SK-N-SH (cell line): ENCODE measurements at regions not wholly inside any gene's neighbourhood (a gene's known extent, or its start where the extent isn't known, plus 50 kb on each side); places are given as distances from the start of the nearest gene placed in this dataset.
A peak's percentile ranks its signal among the peaks of the same experiment; 100 is the strongest.

ENCODE experiments used
- CTCF ChIA-PET: fragments of 300-600, 350-600 bp; formaldehyde crosslinking; extraction: SDS; loops from one replicate; lab custom pipeline; 2021; lab: Yijun Ruan, JAX
- POLR2A ChIA-PET: fragments of 350-600 bp; sonication (Branson Sonifier 250); formaldehyde crosslinking; extraction: SDS; loops from one replicate; lab custom pipeline; 2020; ENCODE audit warnings: antibody characterized with exemption, inconsistent platforms; lab: Yijun Ruan, JAX
- DNase-seq: peaks from one replicate; pipeline ENCODE4 v3.0.0; 2012
- H2AFZ ChIP-seq: fragments of 200-600 bp; sonication (generic); 2 replicates; pipeline ENCODE4 v1.8.1; 2016; ENCODE audit warnings: antibody characterized with exemption, mild to moderate bottlenecking, low read depth
- H3F3A ChIP-seq: fragments of 200-600 bp; sonication (generic); replicated peaks from 2 replicates; pipeline ENCODE3; 2016; ENCODE audit warnings: antibody characterized with exemption, mild to moderate bottlenecking; ENCODE audit not compliant: insufficient read depth
- H3K27ac ChIP-seq, 2 experiments: fragments of 200-500 bp in 1 of 2; fragments of 200-600 bp in 1 of 2; sonication (Bioruptor generic) in 1 of 2; sonication (generic), shearing (Covaris generic) in 1 of 2; 2 replicates each; pipeline versions ENCODE4 v1.5.1 to v1.6.1; 2014 to 2016; ENCODE audit warnings: low read depth in 2 of 2, inconsistent platforms in 1 of 2, low read length in 1 of 2, mild to moderate bottlenecking in 1 of 2, mixed read lengths in 1 of 2
- H3K27me3 ChIP-seq: fragments of 200-600 bp; sonication (generic), shearing (Covaris generic); 2 replicates; pipeline ENCODE4 v1.6.1; 2016; ENCODE audit warnings: mixed run types; ENCODE audit not compliant: insufficient read depth
- H3K36me3 ChIP-seq, 2 experiments: fragments of 200-500 bp in 1 of 2; fragments of 200-600 bp in 1 of 2; sonication (Bioruptor generic) in 1 of 2; sonication (generic) in 1 of 2; replicated peaks in 1 of 2; 2 replicates each; pipeline versions ENCODE3 to v1.5.1; 2014 to 2016; ENCODE audit warnings: low read length in 1 of 2, mild to moderate bottlenecking in 1 of 2; ENCODE audit not compliant: insufficient read depth in 2 of 2, control insufficient read depth in 1 of 2
- H3K4me1 ChIP-seq, 2 experiments: fragments of 200-500 bp in 1 of 2; fragments of 200-600 bp in 1 of 2; sonication (Bioruptor generic) in 1 of 2; sonication (generic), shearing (Covaris generic) in 1 of 2; 2 replicates each; pipeline versions ENCODE4 v1.5.1 to v1.6.1; 2014 to 2016; ENCODE audit warnings: low read depth in 1 of 2, low read length in 1 of 2, mixed run types in 1 of 2; ENCODE audit not compliant: insufficient read depth in 2 of 2, control insufficient read depth in 1 of 2
- H3K4me2 ChIP-seq: fragments of 200-600 bp; sonication (generic), shearing (Covaris generic); 2 replicates; pipeline ENCODE4 v1.6.1; 2017; ENCODE audit warnings: mixed run types
- H3K4me3 ChIP-seq, 2 experiments: fragments of 200-500 bp in 1 of 2; fragments of 200-600 bp in 1 of 2; sonication (Bioruptor generic) in 1 of 2; sonication (generic), shearing (Covaris generic) in 1 of 2; 2 replicates each; pipeline versions ENCODE4 v1.5.1 to v1.8.1; 2014 to 2016; ENCODE audit warnings: low read depth in 2 of 2, inconsistent platforms in 1 of 2, low read length in 1 of 2, mild to moderate bottlenecking in 1 of 2, mixed read lengths in 1 of 2, moderate library complexity in 1 of 2
- H3K79me2 ChIP-seq: fragments of 200-600 bp; sonication (generic); 2 replicates; pipeline ENCODE4 v1.8.1; 2017; ENCODE audit warnings: mild to moderate bottlenecking; ENCODE audit not compliant: insufficient read depth
- H3K9ac ChIP-seq: fragments of 200-600 bp; sonication (generic); 2 replicates; pipeline ENCODE4 v1.6.1; 2017; ENCODE audit warnings: mixed run types
- H3K9me2 ChIP-seq: fragments of 200-600 bp; sonication (generic); 2 replicates; pipeline ENCODE4 v1.6.1; 2017; ENCODE audit warnings: mixed run types
- H3K9me3 ChIP-seq: fragments of 200-600 bp; sonication (generic); 2 replicates; pipeline ENCODE4 v1.6.1; 2017; ENCODE audit warnings: mixed run types, mild to moderate bottlenecking, moderate library complexity
- H4K20me1 ChIP-seq: fragments of 200-600 bp; sonication (generic); 2 replicates; pipeline ENCODE4 v1.6.1; 2017; ENCODE audit warnings: mild to moderate bottlenecking, mixed run types; ENCODE audit not compliant: insufficient read depth
- ELF1 ChIP-seq: IDR thresholded peaks from 2 replicates; pipeline ENCODE4 v1.4.0; 2012
- FOSL2 ChIP-seq: IDR thresholded peaks from 2 replicates; pipeline ENCODE4 v1.4.0; 2012; ENCODE audit warnings: low read depth, mild to moderate bottlenecking, moderate library complexity, borderline replicate concordance
- FOXM1 ChIP-seq: IDR thresholded peaks from 2 replicates; pipeline ENCODE4 v1.4.0; 2012; ENCODE audit warnings: low read depth, mild to moderate bottlenecking
- GABPA ChIP-seq: IDR thresholded peaks from 2 replicates; pipeline ENCODE4 v1.4.0; 2012; ENCODE audit warnings: low read depth, mild to moderate bottlenecking
- GATA2 ChIP-seq: sonication (generic); formaldehyde crosslinking; IDR thresholded peaks from 2 replicates; pipeline ENCODE4 v1.5.0; 2020; ENCODE audit warnings: mild to moderate bottlenecking, missing genetic modification reagents
- POLR2AphosphoS5 ChIP-seq: IDR thresholded peaks from 2 replicates; pipeline ENCODE4 v1.6.1; 2012; ENCODE audit warnings: low read depth, low read length
- RAD21 ChIP-seq: IDR thresholded peaks from 2 replicates; pipeline ENCODE4 v1.6.1; 2012; ENCODE audit warnings: mild to moderate bottlenecking, low read length
- RCOR1 ChIP-seq: fragments of 150-350 bp; IDR thresholded peaks from 2 replicates; pipeline ENCODE4 v1.6.1; 2017; ENCODE audit warnings: antibody characterized with exemption, low read length
- SMC3 ChIP-seq: IDR thresholded peaks from 2 replicates; pipeline ENCODE4 v1.6.1; 2012; ENCODE audit warnings: low read depth, low read length, improper control_type of control experiment
- TAF1 ChIP-seq: IDR thresholded peaks from 2 replicates; pipeline ENCODE4 v1.6.1; 2012; ENCODE audit warnings: low read depth, mild to moderate bottlenecking, low read length, moderate library complexity, borderline replicate concordance
- TCF12 ChIP-seq: IDR thresholded peaks from 2 replicates; pipeline ENCODE4 v1.4.0; 2012
- ZBTB33 ChIP-seq: IDR thresholded peaks from 2 replicates; pipeline ENCODE4 v1.4.0; 2012; ENCODE audit warnings: low read depth, borderline replicate concordance
- WGBS: methylation state at CpG from one replicate; pipeline ENCODE4 v1.1.6; 2017; ENCODE audit warnings: low lambda C conversion rate; 5-methylcytosine and 5-hydroxymethylcytosine counted together
- TF ChIP-seq, protein P1 (sequence below): IDR thresholded peaks from 2 replicates; pipeline ENCODE4 v1.6.1; 2012; ENCODE audit warnings: mild to moderate bottlenecking, low read depth, low read length, moderate library complexity
- TF ChIP-seq, protein P2 (sequence below): IDR thresholded peaks from 2 replicates; pipeline ENCODE4 v1.4.0; 2012; ENCODE audit warnings: low read depth
- TF ChIP-seq, protein P3 (sequence below): fragments of 200-600 bp; sonication (generic); IDR thresholded peaks from 2 replicates; pipeline ENCODE4 v1.6.1; 2017; ENCODE audit warnings: antibody characterized with exemption, mild to moderate bottlenecking, moderate library complexity

DNA sequence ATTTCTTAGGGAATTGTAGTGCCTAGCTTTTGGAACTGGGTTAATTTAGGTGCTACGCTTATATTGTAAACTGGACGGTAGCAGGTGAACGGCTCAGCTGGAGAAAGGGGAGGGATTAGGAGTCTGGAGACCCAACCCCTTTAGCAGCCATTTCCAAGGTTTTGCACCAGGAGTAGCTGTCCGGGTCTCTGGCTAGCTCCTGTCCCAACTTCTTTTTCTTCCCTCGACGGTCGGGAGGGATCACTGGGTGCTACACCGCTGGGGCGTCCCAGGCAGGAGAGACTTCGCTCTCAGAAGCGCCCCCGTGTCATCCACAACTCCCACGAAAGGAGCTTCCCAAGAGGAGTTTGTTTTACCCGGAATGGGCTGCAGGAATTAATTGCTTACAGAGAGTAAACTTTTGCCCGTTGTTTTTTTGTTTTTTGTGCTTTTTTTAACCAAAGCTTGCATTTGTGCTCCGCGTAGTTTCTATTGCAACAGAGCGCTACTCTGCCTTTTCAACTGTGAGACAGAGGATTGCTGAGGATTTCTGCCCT is 1640.9 kb upstream of the C9orf72 start (continued):
- TF ChIP-seq, protein P1, sequence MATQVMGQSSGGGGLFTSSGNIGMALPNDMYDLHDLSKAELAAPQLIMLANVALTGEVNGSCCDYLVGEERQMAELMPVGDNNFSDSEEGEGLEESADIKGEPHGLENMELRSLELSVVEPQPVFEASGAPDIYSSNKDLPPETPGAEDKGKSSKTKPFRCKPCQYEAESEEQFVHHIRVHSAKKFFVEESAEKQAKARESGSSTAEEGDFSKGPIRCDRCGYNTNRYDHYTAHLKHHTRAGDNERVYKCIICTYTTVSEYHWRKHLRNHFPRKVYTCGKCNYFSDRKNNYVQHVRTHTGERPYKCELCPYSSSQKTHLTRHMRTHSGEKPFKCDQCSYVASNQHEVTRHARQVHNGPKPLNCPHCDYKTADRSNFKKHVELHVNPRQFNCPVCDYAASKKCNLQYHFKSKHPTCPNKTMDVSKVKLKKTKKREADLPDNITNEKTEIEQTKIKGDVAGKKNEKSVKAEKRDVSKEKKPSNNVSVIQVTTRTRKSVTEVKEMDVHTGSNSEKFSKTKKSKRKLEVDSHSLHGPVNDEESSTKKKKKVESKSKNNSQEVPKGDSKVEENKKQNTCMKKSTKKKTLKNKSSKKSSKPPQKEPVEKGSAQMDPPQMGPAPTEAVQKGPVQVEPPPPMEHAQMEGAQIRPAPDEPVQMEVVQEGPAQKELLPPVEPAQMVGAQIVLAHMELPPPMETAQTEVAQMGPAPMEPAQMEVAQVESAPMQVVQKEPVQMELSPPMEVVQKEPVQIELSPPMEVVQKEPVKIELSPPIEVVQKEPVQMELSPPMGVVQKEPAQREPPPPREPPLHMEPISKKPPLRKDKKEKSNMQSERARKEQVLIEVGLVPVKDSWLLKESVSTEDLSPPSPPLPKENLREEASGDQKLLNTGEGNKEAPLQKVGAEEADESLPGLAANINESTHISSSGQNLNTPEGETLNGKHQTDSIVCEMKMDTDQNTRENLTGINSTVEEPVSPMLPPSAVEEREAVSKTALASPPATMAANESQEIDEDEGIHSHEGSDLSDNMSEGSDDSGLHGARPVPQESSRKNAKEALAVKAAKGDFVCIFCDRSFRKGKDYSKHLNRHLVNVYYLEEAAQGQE = peak; percentile 70
- TF ChIP-seq RCOR1 = peak; percentile 38; the same call in 1 of the 2 replicates

DNA sequence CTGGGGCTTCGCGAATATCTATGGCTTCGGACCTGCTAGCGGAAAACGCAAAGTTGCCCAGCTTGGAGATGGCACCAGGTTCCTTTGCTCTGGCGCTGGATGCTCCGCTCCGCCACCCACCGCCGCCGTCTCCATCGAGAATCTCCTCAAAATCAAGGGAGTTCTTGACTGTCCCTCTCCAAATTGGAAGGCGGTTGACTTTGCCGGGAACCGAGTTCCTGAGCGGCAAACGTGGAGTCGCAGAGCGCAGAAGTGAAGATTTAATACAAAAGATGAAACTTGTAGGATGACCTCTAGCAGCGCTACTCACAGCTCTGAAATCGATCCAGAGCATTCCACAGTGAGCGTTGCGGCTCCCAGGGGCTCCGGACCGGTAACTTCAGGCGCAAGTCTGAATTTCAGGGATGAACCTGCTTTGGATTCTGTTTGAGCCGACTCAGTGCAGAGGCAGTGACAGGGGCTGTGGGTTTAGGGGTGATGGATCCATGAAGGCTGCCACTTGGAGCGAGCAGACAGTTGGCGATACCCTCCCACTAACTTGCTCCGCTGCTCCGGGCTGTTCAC is 1641.5 kb upstream of the C9orf72 start:
- no peaks in the 10 kb centered on the region for H3K36me3 ChIP-seq
- no peaks in the 10 kb centered on the region for H3K9me3 ChIP-seq
- WGBS = 2% methylated on average over 27 of the region's 31 CpGs
- H3K27me3 ChIP-seq = no peaks in the 10 kb centered on the region
- H3K9me2 ChIP-seq = no peaks in the 10 kb centered on the region
- peaks cover 6 to 16% of the 10 kb centered on the region in 2 experiments; a peak in 3 of 4 replicates for H3K4me1 ChIP-seq
- H3K9ac ChIP-seq = peak overlapping the region; percentile 72
- DNase-seq = peak; percentile 29
- peak overlapping the region; percentile 96 for H2AFZ ChIP-seq
- H4K20me1 ChIP-seq = peaks cover 15% of the 10 kb centered on the region
- peak overlapping the region; percentile 92 to 96 for H3K4me3 ChIP-seq
- TF ChIP-seq, protein P2, sequence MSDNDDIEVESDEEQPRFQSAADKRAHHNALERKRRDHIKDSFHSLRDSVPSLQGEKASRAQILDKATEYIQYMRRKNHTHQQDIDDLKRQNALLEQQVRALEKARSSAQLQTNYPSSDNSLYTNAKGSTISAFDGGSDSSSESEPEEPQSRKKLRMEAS = peak; percentile 66
- no peak for TF ChIP-seq RAD21
- TF ChIP-seq, all 33 proteins: peak for 1
- Histone ChIP-seq H3F3A (peaks cover 10% of the 10 kb centered on the region), H3K4me2 (peak overlapping the region; percentile 96), H3K27ac (peak overlapping the region; percentile 73 to 83), H3K79me2 (peaks cover 83% of the 10 kb centered on the region)
- CTCF ChIA-PET = interaction anchor here (0.9 to 1.1 kb wide), 3 partner anchors 16 to 1141 kb away, joined by 3 to 4 read pairs (median 3); no protein-coding TSS in a partner anchor
- POLR2A ChIA-PET = no interaction called here

DNA sequence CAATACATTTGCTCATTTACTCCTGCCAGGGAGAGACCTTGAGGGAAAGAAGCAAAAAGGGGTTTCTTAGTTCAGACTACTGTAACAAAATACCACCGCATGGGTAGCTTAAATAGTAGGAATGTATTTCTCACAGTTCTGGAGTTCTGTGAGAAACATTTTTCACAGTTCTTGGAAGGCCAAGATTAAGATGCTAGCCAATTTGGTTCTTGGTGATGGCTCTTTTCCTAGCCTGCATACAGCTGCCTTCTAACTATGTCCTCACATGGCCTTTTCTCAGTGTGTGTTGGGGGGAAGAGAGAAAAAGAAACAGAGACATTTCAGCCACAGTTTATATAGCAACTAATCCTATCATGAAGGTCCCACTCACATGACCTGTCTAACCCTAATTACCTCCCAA is 1644.7 kb upstream of the C9orf72 start:
- DNase-seq = no peak
- Histone ChIP-seq H3K36me3 (no peaks in the 10 kb centered on the region), H3K4me2 (peak overlapping the region; percentile 96; the same call in 1 of the 2 replicates), H3K27me3 (no peaks in the 10 kb centered on the region), H3K4me1 (peaks cover 2 to 15% of the 10 kb centered on the region in 2 experiments; a peak in 3 of 4 replicates), H3K79me2 (peaks cover 52% of the 10 kb centered on the region), H3K27ac (no peak overlapping the region), H4K20me1 (no peaks in the 10 kb centered on the region), H3F3A (peaks cover 11% of the 10 kb centered on the region), H3K9ac (no peak overlapping the region), H3K9me3 (no peaks in the 10 kb centered on the region), H2AFZ (no peak overlapping the region), H3K9me2 (no peaks in the 10 kb centered on the region), H3K4me3 (peak overlapping the region in 1 of 2 experiments; percentile 7; a peak in 1 of 4 replicates)
- TF ChIP-seq ELF1 (no peak), ZBTB33 (no peak), TCF12 (no peak), GATA2 (no peak), FOXM1 (no peak), RAD21 (no peak), FOSL2 (no peak), SMC3 (no peak), GABPA (no peak), POLR2AphosphoS5 (no peak), TAF1 (no peak)
- TF ChIP-seq, protein P3, sequence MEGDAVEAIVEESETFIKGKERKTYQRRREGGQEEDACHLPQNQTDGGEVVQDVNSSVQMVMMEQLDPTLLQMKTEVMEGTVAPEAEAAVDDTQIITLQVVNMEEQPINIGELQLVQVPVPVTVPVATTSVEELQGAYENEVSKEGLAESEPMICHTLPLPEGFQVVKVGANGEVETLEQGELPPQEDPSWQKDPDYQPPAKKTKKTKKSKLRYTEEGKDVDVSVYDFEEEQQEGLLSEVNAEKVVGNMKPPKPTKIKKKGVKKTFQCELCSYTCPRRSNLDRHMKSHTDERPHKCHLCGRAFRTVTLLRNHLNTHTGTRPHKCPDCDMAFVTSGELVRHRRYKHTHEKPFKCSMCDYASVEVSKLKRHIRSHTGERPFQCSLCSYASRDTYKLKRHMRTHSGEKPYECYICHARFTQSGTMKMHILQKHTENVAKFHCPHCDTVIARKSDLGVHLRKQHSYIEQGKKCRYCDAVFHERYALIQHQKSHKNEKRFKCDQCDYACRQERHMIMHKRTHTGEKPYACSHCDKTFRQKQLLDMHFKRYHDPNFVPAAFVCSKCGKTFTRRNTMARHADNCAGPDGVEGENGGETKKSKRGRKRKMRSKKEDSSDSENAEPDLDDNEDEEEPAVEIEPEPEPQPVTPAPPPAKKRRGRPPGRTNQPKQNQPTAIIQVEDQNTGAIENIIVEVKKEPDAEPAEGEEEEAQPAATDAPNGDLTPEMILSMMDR = no peak
- POLR2A ChIA-PET = no interaction called here
- CTCF ChIA-PET = interaction anchor here (0.7 kb wide), 1 partner anchor 12 kb away, joined by 3 read pairs; no protein-coding TSS in a partner anchor
- WGBS = 94% methylated on average over 1 of the region's 1 CpG
